ENCODE measurements at regions not wholly inside any gene's neighbourhood (a gene's known extent, or its start where the extent isn't known, plus 50 kb on each side); places are given as distances from the start of the nearest gene placed in this dataset.

DNA sequence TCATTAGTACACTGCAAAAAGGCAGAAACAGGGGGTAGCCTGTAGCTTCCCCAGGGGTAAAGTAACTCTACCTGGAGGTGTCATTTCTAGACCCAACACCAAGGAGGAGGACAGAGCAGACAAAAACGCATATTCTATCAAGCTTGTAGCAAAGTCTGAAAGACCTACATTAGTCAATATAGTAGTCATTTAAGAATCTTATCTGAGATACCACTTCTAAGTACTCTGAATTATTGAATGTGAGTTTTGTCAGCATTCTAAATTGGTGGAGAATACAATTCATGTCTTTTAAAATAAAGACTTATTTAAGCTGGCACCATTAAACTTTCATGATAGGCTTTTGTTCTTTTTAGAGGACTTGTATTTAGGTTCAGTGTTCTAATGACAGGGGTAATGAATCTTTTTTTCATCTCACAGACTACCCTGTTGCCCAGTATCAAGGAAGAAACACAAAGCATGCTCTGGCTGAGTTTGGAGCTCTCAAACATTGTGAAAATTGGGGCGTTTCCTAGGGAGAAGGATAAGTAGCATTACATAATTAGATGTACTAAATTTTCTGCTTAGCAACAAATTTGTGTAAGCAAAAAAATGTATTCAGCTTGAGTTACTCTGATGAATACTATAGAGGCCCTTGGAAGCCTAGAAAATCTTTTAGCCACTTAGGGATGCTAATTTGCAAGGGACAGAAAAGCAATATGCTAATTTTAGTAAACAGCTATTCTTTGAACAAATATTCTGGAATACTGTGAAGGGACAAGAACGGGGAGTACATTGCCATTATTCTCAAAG lies 255.4 kb upstream of the HSF2 start:
- no peak for DNase-seq (ENCODE audit: low read depth)
- H3K4me3 ChIP-seq (ENCODE audit: low read depth, low read length), result no peak overlapping the region
- TF ChIP-seq, protein P1, sequence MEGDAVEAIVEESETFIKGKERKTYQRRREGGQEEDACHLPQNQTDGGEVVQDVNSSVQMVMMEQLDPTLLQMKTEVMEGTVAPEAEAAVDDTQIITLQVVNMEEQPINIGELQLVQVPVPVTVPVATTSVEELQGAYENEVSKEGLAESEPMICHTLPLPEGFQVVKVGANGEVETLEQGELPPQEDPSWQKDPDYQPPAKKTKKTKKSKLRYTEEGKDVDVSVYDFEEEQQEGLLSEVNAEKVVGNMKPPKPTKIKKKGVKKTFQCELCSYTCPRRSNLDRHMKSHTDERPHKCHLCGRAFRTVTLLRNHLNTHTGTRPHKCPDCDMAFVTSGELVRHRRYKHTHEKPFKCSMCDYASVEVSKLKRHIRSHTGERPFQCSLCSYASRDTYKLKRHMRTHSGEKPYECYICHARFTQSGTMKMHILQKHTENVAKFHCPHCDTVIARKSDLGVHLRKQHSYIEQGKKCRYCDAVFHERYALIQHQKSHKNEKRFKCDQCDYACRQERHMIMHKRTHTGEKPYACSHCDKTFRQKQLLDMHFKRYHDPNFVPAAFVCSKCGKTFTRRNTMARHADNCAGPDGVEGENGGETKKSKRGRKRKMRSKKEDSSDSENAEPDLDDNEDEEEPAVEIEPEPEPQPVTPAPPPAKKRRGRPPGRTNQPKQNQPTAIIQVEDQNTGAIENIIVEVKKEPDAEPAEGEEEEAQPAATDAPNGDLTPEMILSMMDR (IDR thresholded peaks at IDR 0.05; ENCODE audit: insufficient read depth, low read depth, low read length), result no peak

DNA sequence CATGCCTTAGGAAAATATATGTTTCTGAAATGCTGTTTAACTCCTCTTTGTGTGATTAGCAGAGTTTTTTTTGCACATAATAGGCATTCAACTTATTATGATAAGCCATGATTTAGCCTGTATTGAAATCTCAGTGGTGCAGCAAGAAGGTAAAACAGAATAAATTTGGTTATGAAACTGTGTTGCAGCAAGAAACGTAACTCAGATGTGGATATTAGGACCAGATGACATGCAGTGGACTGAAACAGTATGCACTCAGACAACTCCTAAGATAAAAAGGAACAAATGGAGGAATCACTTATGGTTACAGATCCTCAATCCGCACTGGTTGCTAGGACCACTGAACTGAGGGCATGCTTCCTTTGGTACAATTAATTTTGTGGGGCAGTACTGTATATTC lies 254.2 kb upstream of the HSF2 start:
- TF ChIP-seq, protein P1 (IDR thresholded peaks at IDR 0.05; ENCODE audit: insufficient read depth, low read depth, low read length), result no peak
- DNase-seq (ENCODE audit: low read depth), result no peak
- H3K4me3 ChIP-seq (ENCODE audit: low read depth, low read length), result no peak overlapping the region

DNA sequence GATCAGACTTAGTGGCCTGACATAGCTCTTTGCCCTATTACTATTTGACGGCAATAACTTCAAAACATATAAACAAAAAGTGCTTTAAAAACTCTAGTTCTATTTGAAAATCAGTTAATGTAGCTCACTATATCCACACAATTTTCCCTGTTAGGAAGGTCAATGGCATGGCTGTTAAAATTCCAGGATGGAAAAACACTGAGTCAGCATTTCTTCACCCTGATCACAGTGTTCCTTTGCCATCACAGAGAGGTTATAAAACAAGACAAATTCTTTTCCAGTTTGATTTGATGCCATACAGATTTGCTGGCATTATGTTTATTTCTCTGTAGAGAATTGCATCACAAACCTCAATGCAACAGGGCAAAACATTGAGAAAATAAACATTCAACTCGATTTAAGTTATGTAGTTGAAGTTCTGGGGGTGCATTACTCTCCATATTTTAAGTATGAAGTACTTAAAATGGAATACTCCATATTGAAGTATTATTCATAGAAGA lies 253.7 kb upstream of the HSF2 start:
- no peak overlapping the region for H3K4me3 ChIP-seq (ENCODE audit: low read depth, low read length)
- DNase-seq (ENCODE audit: low read depth), result no peak
- TF ChIP-seq, protein P1 (IDR thresholded peaks at IDR 0.05; ENCODE audit: insufficient read depth, low read depth, low read length), result no peak

DNA sequence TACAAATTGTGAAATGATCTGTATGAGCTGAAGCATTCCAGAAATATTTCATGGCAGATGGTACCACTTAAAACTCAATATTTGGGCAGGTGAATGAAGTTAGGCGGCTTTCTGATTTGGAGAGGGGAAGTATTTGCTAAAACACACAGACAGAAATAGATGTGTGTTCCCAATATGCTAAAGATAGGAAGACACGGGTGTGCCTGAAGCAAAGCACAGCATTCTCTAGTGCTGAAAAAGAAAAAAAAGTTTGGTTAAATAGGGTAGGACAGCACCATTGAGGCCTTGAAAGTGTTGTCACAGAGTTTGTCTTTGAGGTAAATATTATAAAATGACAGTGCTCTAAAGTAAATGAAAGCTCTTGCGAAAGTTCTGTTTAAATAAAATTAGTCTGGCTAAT lies 252.2 kb upstream of the HSF2 start:
- no peak overlapping the region for H3K4me3 ChIP-seq (ENCODE audit: low read depth, low read length)
- DNase-seq (ENCODE audit: low read depth), result no peak
- TF ChIP-seq, protein P1 (IDR thresholded peaks at IDR 0.05; ENCODE audit: insufficient read depth, low read depth, low read length), result no peak

DNA sequence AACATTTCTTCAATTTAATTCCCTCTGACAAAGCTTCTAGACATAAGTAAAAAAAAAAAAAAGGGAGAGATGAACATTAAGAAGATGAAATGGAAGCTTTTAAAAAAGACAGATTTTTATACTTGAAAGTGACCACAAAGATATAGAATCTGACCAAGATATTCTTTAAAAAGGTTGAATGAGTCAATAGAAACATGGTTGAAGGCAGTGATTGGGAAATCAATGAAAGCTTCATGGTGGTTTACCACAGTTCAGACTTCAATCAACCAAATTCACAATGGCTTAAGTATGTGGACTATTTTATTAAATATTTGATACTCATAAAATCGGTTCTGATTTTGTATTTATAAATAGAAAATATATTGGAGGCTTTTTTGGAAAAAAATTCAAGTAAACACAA lies 248.4 kb upstream of the HSF2 start:
- H3K4me3 ChIP-seq (ENCODE audit: low read depth, low read length), result no peak overlapping the region
- TF ChIP-seq, protein P1 (IDR thresholded peaks at IDR 0.05; ENCODE audit: insufficient read depth, low read depth, low read length), result no peak
- DNase-seq (ENCODE audit: low read depth), result no peak

DNA sequence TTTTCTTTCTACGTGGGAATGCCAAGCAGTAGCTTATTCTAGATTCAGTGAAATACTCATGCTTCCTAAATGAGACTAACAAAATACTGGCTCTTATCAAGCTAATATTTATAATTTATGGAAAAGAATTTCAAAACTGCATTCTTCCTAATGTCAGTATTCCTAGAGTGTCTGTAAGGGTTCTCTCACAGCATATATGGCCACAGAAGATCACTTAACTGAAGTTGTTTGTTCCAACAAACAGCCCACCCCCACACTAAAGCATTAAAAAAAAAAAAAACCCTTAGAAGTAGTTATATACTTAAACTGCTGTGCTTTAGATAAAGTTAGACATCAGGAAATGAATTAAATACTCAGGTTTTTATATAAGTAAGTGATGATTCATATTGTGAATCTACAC lies 247.7 kb upstream of the HSF2 start:
- TF ChIP-seq, protein P1 (IDR thresholded peaks at IDR 0.05; ENCODE audit: insufficient read depth, low read depth, low read length), result no peak
- H3K4me3 ChIP-seq (ENCODE audit: low read depth, low read length), result no peak overlapping the region
- no peak for DNase-seq (ENCODE audit: low read depth)

DNA sequence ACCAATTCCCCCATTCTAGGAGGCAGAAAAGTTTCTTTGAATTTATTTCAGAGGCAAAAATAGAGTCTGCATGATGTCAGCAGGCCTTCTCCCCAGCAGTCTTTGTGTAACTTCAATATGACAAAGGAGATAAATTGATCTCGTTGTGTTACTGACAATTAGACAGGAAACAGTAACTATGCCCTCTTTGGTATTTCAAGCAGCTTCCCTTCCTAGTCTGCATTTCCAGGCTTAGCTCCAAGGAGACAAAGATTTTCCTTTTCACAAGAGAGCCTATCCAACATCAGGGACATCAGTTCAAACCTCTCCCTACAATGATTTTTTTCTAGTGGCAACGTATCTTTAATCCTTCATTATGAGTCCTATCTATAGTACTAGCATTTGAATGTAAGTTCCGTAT lies 245.9 kb upstream of the HSF2 start:
- no peak overlapping the region for H3K4me3 ChIP-seq (ENCODE audit: low read depth, low read length)
- DNase-seq (ENCODE audit: low read depth), result no peak
- TF ChIP-seq, protein P1 (IDR thresholded peaks at IDR 0.05; ENCODE audit: insufficient read depth, low read depth, low read length), result no peak
